ENCODE measurements at regions not wholly inside any gene's neighbourhood (a gene's known extent, or its start where the extent isn't known, plus 50 kb on each side); places are given as distances from the start of the nearest gene placed in this dataset.

GRCh38 chr2:21356086-21356856, 232.5 kb downstream of the TDRD15 start:
- TF ChIP-seq POLR2AphosphoS5 (IDR thresholded peaks at IDR 0.05; ENCODE audit: low read depth, low read length) (no peak), EZH2 (IDR thresholded peaks at IDR 0.05) (no peak)
